MCF 10A (cell line): ENCODE measurements at regions not wholly inside any gene's neighbourhood (a gene's known extent, or its start where the extent isn't known, plus 50 kb on each side); places are given as distances from the start of the nearest gene placed in this dataset.

Source experiments
- BruUV-seq: library from RNA; stranded (reverse); fragments of 400-500 nt; replicated peaks from 2 replicates; lab custom pipeline; 2021; lab: Mats Ljungman, UMichigan
- CTCF ChIA-PET: fragments of 300-600 bp; sonication (Branson Sonifier 250); formaldehyde crosslinking; extraction: SDS; loops from one replicate; lab custom pipeline; 2021; ENCODE audit warnings: antibody characterized with exemption, inconsistent platforms; lab: Yijun Ruan, JAX
- POLR2A ChIA-PET: fragments of 300-600, 350-650 bp; sonication (Branson Sonifier 250); formaldehyde crosslinking; extraction: SDS; loops from one replicate; lab custom pipeline; 2020; ENCODE audit warnings: antibody characterized with exemption, inconsistent platforms; lab: Yijun Ruan, JAX
- DNase-seq: peaks from one replicate; pipeline ENCODE4 v3.0.0-alpha.2; 2018; ENCODE audit not compliant: unreplicated experiment
- H3K27ac Mint-ChIP-seq: one replicate; pipeline ENCODE4 v1.8.0; 2022; ENCODE audit warnings: mild to moderate bottlenecking, low read depth, mixed read lengths; ENCODE audit not compliant: unreplicated experiment
- H3K27me3 Mint-ChIP-seq: one replicate; pipeline ENCODE4 v1.8.0; 2022; ENCODE audit warnings: mixed read lengths; ENCODE audit not compliant: insufficient read depth, unreplicated experiment
- H3K36me3 Mint-ChIP-seq: one replicate; pipeline ENCODE4 v1.8.0; 2022; ENCODE audit warnings: mild to moderate bottlenecking, moderate library complexity, mixed read lengths; ENCODE audit not compliant: insufficient read depth, unreplicated experiment
- H3K4me1 Mint-ChIP-seq: one replicate; pipeline ENCODE4 v1.8.0; 2022; ENCODE audit warnings: mixed read lengths; ENCODE audit not compliant: insufficient read depth, unreplicated experiment
- H3K4me3 Mint-ChIP-seq: one replicate; pipeline ENCODE4 v1.8.0; 2022; ENCODE audit warnings: mild to moderate bottlenecking, moderate library complexity, mixed read lengths; ENCODE audit not compliant: unreplicated experiment
- H3K9me3 Mint-ChIP-seq: one replicate; pipeline ENCODE4 v1.8.0; 2022; ENCODE audit warnings: mixed read lengths; ENCODE audit not compliant: unreplicated experiment
- intact Hi-C: fragments of 100-400 bp; cut with micrococcal nuclease; formaldehyde crosslinking; loops from 2 replicates; pipeline ENCODE4 v1.14.1; 2022
- TF ChIP-seq, protein P1 (sequence below): fragments of 200-600 bp; IDR thresholded peaks from one replicate; pipeline ENCODE4 v1.8.0; 2022; ENCODE audit warnings: antibody characterized with exemption, mild to moderate bottlenecking; ENCODE audit not compliant: unreplicated experiment

DNA sequence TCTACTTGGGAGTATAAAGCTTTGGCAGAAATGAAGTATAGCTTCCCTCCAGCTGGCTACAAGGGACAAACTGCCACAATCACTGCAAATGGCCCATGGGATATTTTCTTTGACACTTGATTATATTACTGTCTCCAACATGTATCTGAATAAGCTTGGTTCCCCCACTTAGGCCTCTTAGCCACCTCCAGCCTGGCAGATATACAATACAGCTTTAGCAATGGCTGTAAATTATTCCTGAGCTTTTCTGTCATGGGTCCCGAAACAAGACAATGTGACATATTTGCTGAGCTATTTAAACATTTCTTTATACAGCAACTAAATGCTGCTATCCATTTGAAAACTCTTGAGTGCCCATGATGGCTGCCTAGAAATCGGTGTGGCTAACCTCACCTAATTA, 406.2 kb downstream of the SUCLG1 start:
- intact Hi-C loops = no loop called here
- Mint-ChIP-seq H3K4me1 (no peaks in the 10 kb centered on the region), H3K4me3 (no peak overlapping the region), H3K27ac (no peak overlapping the region), H3K9me3 (no peaks in the 10 kb centered on the region), H3K27me3 (no peaks in the 10 kb centered on the region), H3K36me3 (no peaks in the 10 kb centered on the region)
- ChIA-PET CTCF (interaction anchor here (0.6 to 1.2 kb wide), 3 partner anchors 19 to 230 kb away, joined by 3 read pairs; no protein-coding TSS in a partner anchor), POLR2A (no interaction called here)
- BruUV-seq = no TSS peak
- TF ChIP-seq, protein P1, sequence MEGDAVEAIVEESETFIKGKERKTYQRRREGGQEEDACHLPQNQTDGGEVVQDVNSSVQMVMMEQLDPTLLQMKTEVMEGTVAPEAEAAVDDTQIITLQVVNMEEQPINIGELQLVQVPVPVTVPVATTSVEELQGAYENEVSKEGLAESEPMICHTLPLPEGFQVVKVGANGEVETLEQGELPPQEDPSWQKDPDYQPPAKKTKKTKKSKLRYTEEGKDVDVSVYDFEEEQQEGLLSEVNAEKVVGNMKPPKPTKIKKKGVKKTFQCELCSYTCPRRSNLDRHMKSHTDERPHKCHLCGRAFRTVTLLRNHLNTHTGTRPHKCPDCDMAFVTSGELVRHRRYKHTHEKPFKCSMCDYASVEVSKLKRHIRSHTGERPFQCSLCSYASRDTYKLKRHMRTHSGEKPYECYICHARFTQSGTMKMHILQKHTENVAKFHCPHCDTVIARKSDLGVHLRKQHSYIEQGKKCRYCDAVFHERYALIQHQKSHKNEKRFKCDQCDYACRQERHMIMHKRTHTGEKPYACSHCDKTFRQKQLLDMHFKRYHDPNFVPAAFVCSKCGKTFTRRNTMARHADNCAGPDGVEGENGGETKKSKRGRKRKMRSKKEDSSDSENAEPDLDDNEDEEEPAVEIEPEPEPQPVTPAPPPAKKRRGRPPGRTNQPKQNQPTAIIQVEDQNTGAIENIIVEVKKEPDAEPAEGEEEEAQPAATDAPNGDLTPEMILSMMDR = no peak
- DNase-seq = no peak

DNA sequence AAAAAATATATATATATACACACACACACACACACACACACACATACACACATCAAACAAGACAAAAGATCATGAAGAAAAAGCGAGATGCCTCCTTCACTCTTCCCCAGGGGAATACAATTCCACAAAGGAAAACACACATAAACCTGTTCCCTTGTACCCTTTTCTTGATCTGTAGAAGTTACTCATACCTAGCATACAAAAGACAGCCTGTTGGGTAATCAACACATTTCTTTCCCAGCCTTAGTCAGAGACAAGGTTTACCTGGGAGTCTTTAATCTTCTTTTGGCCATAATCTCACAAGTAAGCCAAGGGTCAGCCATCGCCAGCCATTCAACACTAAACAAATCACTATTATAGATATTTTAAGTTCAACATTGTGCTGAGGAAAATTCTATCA, 407.0 kb downstream of the SUCLG1 start:
- CTCF ChIA-PET = interaction anchor here (0.6 to 1.2 kb wide), 2 partner anchors 20 to 27 kb away, joined by 3 to 5 read pairs; no protein-coding TSS in a partner anchor
- no peaks in the 10 kb centered on the region for H3K36me3 Mint-ChIP-seq
- no peaks in the 10 kb centered on the region for H3K4me1 Mint-ChIP-seq
- H3K4me3 Mint-ChIP-seq = no peak overlapping the region
- BruUV-seq = no TSS peak
- intact Hi-C loops = no loop called here
- peak; percentile 20 for DNase-seq
- no peaks in the 10 kb centered on the region for H3K9me3 Mint-ChIP-seq
- no peak overlapping the region for H3K27ac Mint-ChIP-seq
- TF ChIP-seq, protein P1 = no peak
- H3K27me3 Mint-ChIP-seq = no peaks in the 10 kb centered on the region
- POLR2A ChIA-PET = interaction anchor here (0.6 kb wide), 1 partner anchor 53 kb away, joined by 3 read pairs; no protein-coding TSS in a partner anchor

DNA sequence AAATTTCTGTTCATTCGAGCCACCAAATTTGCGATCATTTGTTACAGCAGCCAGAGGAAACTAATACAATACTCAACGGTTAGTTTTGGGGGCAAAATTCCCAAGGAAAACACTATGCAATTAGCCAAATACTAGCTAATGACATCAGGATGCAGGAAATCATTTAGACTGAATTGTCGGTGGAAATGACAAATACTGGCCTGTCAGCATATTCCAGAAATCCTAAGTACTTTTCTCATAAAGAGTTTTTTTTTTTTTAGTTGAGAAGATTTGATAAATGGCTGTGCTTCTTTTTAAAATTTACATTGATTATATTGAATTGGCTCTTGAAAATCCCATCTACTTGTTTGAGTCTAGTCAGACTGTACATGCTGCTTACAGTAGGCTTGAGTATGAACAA, 410.1 kb downstream of the SUCLG1 start:
- Mint-ChIP-seq H3K4me3 (no peak overlapping the region), H3K36me3 (no peaks in the 10 kb centered on the region), H3K27ac (no peak overlapping the region), H3K9me3 (no peaks in the 10 kb centered on the region), H3K27me3 (no peaks in the 10 kb centered on the region), H3K4me1 (no peaks in the 10 kb centered on the region)
- no TSS peak for BruUV-seq
- TF ChIP-seq, protein P1 = no peak
- intact Hi-C loops = no loop called here
- ChIA-PET CTCF (interaction anchor here (0.6 to 0.9 kb wide), 5 partner anchors 19 to 780 kb away, joined by 3 to 6 read pairs (median 4); no protein-coding TSS in a partner anchor), POLR2A (no interaction called here)
- DNase-seq = no peak

DNA sequence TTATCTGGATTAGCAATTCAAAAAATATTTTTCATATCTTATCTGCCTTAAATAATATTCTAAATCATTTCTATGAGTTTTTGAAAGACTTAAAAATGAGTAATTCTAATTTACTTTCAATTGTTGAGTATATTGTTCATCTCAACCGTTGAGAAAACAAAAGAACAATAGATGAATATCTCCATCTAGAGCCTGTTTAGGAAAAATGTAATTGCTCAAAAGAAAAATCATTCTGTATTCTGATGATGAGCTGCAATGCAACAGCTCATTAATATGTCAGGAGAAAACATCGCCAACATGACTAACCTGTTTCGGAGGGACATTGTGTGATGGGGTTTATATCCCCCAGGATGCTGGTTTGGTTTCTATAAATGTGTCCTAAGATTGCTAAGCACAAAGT, 417.6 kb downstream of the SUCLG1 start:
- ChIA-PET CTCF (interaction anchor here (0.8 to 1.2 kb wide), 3 partner anchors 24 to 273 kb away, joined by 3 to 5 read pairs (median 4); no protein-coding TSS in a partner anchor), POLR2A (no interaction called here)
- BruUV-seq = no TSS peak
- TF ChIP-seq, protein P1 = no peak
- no peaks in the 10 kb centered on the region for H3K36me3 Mint-ChIP-seq
- H3K27ac Mint-ChIP-seq = no peak overlapping the region
- no peaks in the 10 kb centered on the region for H3K9me3 Mint-ChIP-seq
- no peak overlapping the region for H3K4me3 Mint-ChIP-seq
- no peaks in the 10 kb centered on the region for H3K27me3 Mint-ChIP-seq
- no peak for DNase-seq
- intact Hi-C loops = no loop called here
- no peaks in the 10 kb centered on the region for H3K4me1 Mint-ChIP-seq
